CD14-positive monocyte (primary cell): ENCODE measurements at regions not wholly inside any gene's neighbourhood (a gene's known extent, or its start where the extent isn't known, plus 50 kb on each side); places are given as distances from the start of the nearest gene placed in this dataset.

Experiments used
- DNase-seq, 3 donors: peaks; one replicate each; pipeline ENCODE4 v3.0.0-alpha.2; 2011 to 2022
- H2AFZ ChIP-seq: 2 replicates; pipeline ENCODE4 v1.6.0; 2012; ENCODE audit warnings: mild to moderate bottlenecking, low read depth, low read length, inconsistent platforms; ENCODE audit not compliant: insufficient read depth, poor library complexity, severe bottlenecking
- H3K27ac ChIP-seq, 2 donors: 1 replicate in 1 of 2; 2 replicates in 1 of 2; pipeline ENCODE4 v1.5.1; 2012 to 2013; ENCODE audit warnings: low read length in 2 of 2, control low read depth in 1 of 2, inconsistent platforms in 1 of 2, low read depth in 1 of 2, mild to moderate bottlenecking in 1 of 2
- H3K27me3 ChIP-seq, 2 donors: one replicate each; pipeline versions ENCODE4 v1.6.0 to v1.6.1; 2011 to 2013; ENCODE audit warnings: low read length in 2 of 2; ENCODE audit not compliant: control insufficient read depth in 2 of 2, insufficient read depth in 2 of 2
- H3K36me3 ChIP-seq, 2 donors: replicated peaks in 1 of 2; 1 replicate in 1 of 2; 2 replicates in 1 of 2; pipeline versions ENCODE4 v1.5.1 to v1.6.1; 2012 to 2013; ENCODE audit warnings: low read length in 2 of 2, control low read depth in 1 of 2, inconsistent platforms in 1 of 2, mild to moderate bottlenecking in 1 of 2; ENCODE audit not compliant: insufficient read depth in 2 of 2, control insufficient read depth in 1 of 2
- H3K4me1 ChIP-seq, 2 donors: 1 replicate in 1 of 2; 2 replicates in 1 of 2; pipeline versions ENCODE4 v1.5.1 to v1.6.1; 2012 to 2013; ENCODE audit warnings: low read length in 2 of 2, control low read depth in 1 of 2, inconsistent platforms in 1 of 2, mild to moderate bottlenecking in 1 of 2, moderate library complexity in 1 of 2; ENCODE audit not compliant: insufficient read depth in 2 of 2, control insufficient read depth in 1 of 2
- H3K4me2 ChIP-seq: replicated peaks from 2 replicates; pipeline ENCODE3; 2012; ENCODE audit warnings: low read length, moderate library complexity, mild to moderate bottlenecking; ENCODE audit not compliant: poor library complexity, severe bottlenecking; ENCODE audit errors: extremely low read depth
- H3K4me3 ChIP-seq, 3 experiments: fragments of 200-600 bp in 1 of 3; sonication (generic) in 1 of 3; replicated peaks in 1 of 3; 1 replicate in 2 of 3; 2 replicates in 1 of 3; pipeline ENCODE4 v1.5.1; 2011 to 2013; ENCODE audit warnings: low read length in 3 of 3, mild to moderate bottlenecking in 3 of 3, control low read depth in 2 of 3, low read depth in 2 of 3, inconsistent platforms in 1 of 3, moderate library complexity in 1 of 3
- H3K79me2 ChIP-seq: 2 replicates; pipeline ENCODE4 v1.6.0; 2012; ENCODE audit warnings: mild to moderate bottlenecking, control low read depth, inconsistent platforms, low read length, moderate library complexity; ENCODE audit not compliant: insufficient read depth
- H3K9ac ChIP-seq: 2 replicates; pipeline ENCODE4 v1.6.0; 2017; ENCODE audit warnings: low read length, mild to moderate bottlenecking; ENCODE audit not compliant: insufficient read depth, poor library complexity, severe bottlenecking
- H3K9me3 ChIP-seq, 2 donors: replicated peaks in 1 of 2; 1 replicate in 1 of 2; 2 replicates in 1 of 2; pipeline versions ENCODE4 v1.5.1 to v1.6.1; 2012 to 2013; ENCODE audit warnings: low read length in 2 of 2, control low read depth in 1 of 2; ENCODE audit not compliant: control insufficient read depth in 1 of 2, insufficient read depth in 1 of 2
- H4K20me1 ChIP-seq: 2 replicates; pipeline ENCODE4 v1.6.0; 2012; ENCODE audit warnings: mild to moderate bottlenecking, low read length, control low read depth, moderate library complexity; ENCODE audit not compliant: insufficient read depth
- H3K27ac Mint-ChIP-seq, 7 donors: one replicate each; pipeline ENCODE4 v1.8.0; 2020; ENCODE audit warnings: mild to moderate bottlenecking in 7 of 7, mixed read lengths in 7 of 7, moderate library complexity in 6 of 7, inconsistent platforms in 2 of 7
- H3K27me3 Mint-ChIP-seq, 3 donors: one replicate each; pipeline ENCODE4 v1.8.0; 2021 to 2022; ENCODE audit warnings: low read depth in 3 of 3, mild to moderate bottlenecking in 3 of 3, mixed read lengths in 3 of 3, moderate library complexity in 3 of 3, inconsistent platforms in 1 of 3
- H3K36me3 Mint-ChIP-seq, 2 donors: one replicate each; pipeline ENCODE4 v1.8.0; 2020; ENCODE audit warnings: mixed read lengths in 2 of 2, inconsistent platforms in 1 of 2, mild to moderate bottlenecking in 1 of 2
- H3K4me1 Mint-ChIP-seq: one replicate; pipeline ENCODE4 v1.8.0; 2020; ENCODE audit warnings: mild to moderate bottlenecking, mixed read lengths
- H3K4me3 Mint-ChIP-seq, 2 donors: one replicate each; pipeline ENCODE4 v1.8.0; 2020; ENCODE audit warnings: mild to moderate bottlenecking in 2 of 2, mixed read lengths in 2 of 2, moderate library complexity in 1 of 2
- H3K9me3 Mint-ChIP-seq, 7 donors: one replicate each; pipeline ENCODE4 v1.8.0; 2020 to 2022; ENCODE audit warnings: mixed read lengths in 7 of 7, mild to moderate bottlenecking in 6 of 7, moderate library complexity in 6 of 7, inconsistent platforms in 2 of 7
- WGBS: methylation state at CpG from one replicate; pipeline ENCODE4 v1.1.5; 2013; ENCODE audit warnings: missing lambda C conversion rate; ENCODE audit not compliant: insufficient coverage; 5-methylcytosine and 5-hydroxymethylcytosine counted together
- intact Hi-C, 2 donors: fragments of 100-400 bp; cut with micrococcal nuclease; formaldehyde crosslinking; loops; one replicate each; pipeline versions ENCODE4 v1.15.0 to v1.15.1; 2023
- TF ChIP-seq, protein P1 (sequence below): fragments of 200-600 bp; IDR thresholded peaks from one replicate; pipeline ENCODE4 v1.8.0; 2022; ENCODE audit warnings: antibody characterized with exemption, mild to moderate bottlenecking

DNA sequence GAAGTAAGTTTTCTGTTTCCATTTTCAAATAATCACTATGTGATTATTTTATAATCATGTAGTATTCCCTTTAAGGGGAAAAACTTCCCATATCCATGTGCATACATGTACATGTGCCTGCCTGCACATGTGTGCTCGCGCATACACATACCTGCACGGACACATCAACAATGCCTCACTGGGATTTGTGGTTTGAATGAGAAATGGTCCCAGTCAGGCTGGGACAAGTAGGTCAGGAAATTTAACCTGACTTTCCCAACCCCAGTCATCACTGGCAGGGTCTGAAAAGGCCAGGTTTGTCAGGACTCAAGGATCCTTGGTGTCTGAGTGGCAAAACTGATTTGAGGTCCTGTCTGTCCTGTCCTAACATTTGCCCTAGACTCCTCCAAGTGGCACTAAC is 109.3 kb upstream of the MRPS22 start:
- no CpG with 5 or more reads among the region's 3 CpGs for WGBS
- no peaks in the 10 kb centered on the region for H4K20me1 ChIP-seq
- H3K79me2 ChIP-seq: no peaks in the 10 kb centered on the region
- Mint-ChIP-seq H3K36me3 (no peaks in the 10 kb centered on the region), H3K4me1 (peaks cover 15% of the 10 kb centered on the region), H3K9me3 (peaks cover 0 to 1% (median 0%) of the 10 kb centered on the region in 7 donors), H3K4me3 (no peak overlapping the region), H3K27me3 (peaks cover 8 to 14% (median 9%) of the 10 kb centered on the region in 3 donors), H3K27ac (no peak overlapping the region)
- DNase-seq: no peak
- TF ChIP-seq, protein P1, sequence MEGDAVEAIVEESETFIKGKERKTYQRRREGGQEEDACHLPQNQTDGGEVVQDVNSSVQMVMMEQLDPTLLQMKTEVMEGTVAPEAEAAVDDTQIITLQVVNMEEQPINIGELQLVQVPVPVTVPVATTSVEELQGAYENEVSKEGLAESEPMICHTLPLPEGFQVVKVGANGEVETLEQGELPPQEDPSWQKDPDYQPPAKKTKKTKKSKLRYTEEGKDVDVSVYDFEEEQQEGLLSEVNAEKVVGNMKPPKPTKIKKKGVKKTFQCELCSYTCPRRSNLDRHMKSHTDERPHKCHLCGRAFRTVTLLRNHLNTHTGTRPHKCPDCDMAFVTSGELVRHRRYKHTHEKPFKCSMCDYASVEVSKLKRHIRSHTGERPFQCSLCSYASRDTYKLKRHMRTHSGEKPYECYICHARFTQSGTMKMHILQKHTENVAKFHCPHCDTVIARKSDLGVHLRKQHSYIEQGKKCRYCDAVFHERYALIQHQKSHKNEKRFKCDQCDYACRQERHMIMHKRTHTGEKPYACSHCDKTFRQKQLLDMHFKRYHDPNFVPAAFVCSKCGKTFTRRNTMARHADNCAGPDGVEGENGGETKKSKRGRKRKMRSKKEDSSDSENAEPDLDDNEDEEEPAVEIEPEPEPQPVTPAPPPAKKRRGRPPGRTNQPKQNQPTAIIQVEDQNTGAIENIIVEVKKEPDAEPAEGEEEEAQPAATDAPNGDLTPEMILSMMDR: no peak
- no peak overlapping the region for H3K4me3 ChIP-seq
- H3K27me3 ChIP-seq: no peaks in the 10 kb centered on the region
- no peak overlapping the region for H3K4me2 ChIP-seq
- intact Hi-C loops: no loop called here
- H3K36me3 ChIP-seq: no peaks in the 10 kb centered on the region
- no peaks in the 10 kb centered on the region for H3K4me1 ChIP-seq
- H3K27ac ChIP-seq: no peak overlapping the region
- no peak overlapping the region for H2AFZ ChIP-seq
- no peaks in the 10 kb centered on the region for H3K9me3 ChIP-seq
- no peak overlapping the region for H3K9ac ChIP-seq

DNA sequence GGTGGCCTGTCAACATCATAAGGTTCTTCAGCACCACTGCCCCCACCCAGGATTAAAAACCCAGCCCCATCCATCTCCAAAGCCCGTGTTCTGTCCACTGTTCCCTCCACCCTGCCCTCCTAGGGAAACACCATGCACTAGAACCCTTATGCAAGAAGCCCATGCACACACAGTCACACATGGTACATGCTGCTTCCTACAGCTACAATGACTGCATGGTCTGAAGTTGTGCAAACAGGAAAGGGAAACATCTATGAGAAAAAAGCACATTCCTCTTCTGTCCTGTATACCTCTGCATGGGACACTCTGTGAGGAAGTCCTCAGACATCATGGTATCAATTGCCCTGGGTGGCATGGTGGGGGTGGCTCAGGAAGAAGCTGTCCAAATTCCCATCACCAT is 108.6 kb upstream of the MRPS22 start:
- peaks cover 15% of the 10 kb centered on the region for H3K4me1 Mint-ChIP-seq
- no peak overlapping the region for H3K4me3 Mint-ChIP-seq
- Histone ChIP-seq H3K79me2 (no peaks in the 10 kb centered on the region), H3K4me2 (no peak overlapping the region), H3K36me3 (no peaks in the 10 kb centered on the region), H3K27me3 (peaks cover 0 to 3% of the 10 kb centered on the region in 2 donors), H3K9me3 (no peaks in the 10 kb centered on the region), H3K27ac (no peak overlapping the region), H2AFZ (no peak overlapping the region), H4K20me1 (no peaks in the 10 kb centered on the region), H3K4me3 (no peak overlapping the region), H3K4me1 (no peaks in the 10 kb centered on the region), H3K9ac (no peak overlapping the region)
- TF ChIP-seq, protein P1: no peak
- no peak for DNase-seq
- no peak overlapping the region for H3K27ac Mint-ChIP-seq
- intact Hi-C loops: no loop called here
- peaks cover 8 to 15% (median 14%) of the 10 kb centered on the region in 3 donors for H3K27me3 Mint-ChIP-seq
- H3K36me3 Mint-ChIP-seq: no peaks in the 10 kb centered on the region
- peaks cover 0 to 1% (median 0%) of the 10 kb centered on the region in 7 donors for H3K9me3 Mint-ChIP-seq
- WGBS: 44% methylated on average over 1 of the region's 1 CpG
